ENCODE measurements at regions not wholly inside any gene's neighbourhood (a gene's known extent, or its start where the extent isn't known, plus 50 kb on each side); places are given as distances from the start of the nearest gene placed in this dataset.
"Not testable (repeated sequence)": the region's sequence is repeated elsewhere in the genome, so short reads cannot be mapped to it uniquely, and the experiment has no call there.

DNA sequence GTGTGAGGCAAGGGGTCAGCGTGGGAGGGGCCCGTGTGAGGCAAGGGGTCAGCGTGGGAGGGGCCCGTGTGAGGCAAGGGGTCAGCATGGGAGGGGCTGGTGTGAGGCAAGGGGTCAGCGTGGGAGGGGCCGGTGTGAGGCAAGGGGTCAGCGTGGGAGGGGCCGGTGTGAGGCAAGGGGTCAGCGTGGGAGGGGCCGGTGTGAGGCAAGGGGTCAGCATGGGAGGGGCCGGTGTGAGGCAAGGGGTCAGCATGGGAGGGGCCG lies 119.2 kb downstream of the SEPTIN14 start:
- not testable (repeated sequence) for DNase-seq (ENCODE audit: low read depth in 1 of 2, low spot score in 1 of 2); H3K27ac ChIP-seq (replicated peaks); H3K27me3 ChIP-seq (ENCODE audit: insufficient read depth, poor library complexity, severe bottlenecking); H3K4me3 ChIP-seq (replicated peaks; ENCODE audit: insufficient read depth, low read length)

- not testable (repeated sequence) for H3K27me3 ChIP-seq (ENCODE audit: insufficient read depth, poor library complexity, severe bottlenecking); H3K4me3 ChIP-seq (replicated peaks; ENCODE audit: insufficient read depth, low read length); H3K27ac ChIP-seq (replicated peaks); DNase-seq (ENCODE audit: low read depth in 1 of 2, low spot score in 1 of 2)
These were observed 119.7 kb downstream of the SEPTIN14 start for GRCh38 chr7:55742651-55743453.

DNA sequence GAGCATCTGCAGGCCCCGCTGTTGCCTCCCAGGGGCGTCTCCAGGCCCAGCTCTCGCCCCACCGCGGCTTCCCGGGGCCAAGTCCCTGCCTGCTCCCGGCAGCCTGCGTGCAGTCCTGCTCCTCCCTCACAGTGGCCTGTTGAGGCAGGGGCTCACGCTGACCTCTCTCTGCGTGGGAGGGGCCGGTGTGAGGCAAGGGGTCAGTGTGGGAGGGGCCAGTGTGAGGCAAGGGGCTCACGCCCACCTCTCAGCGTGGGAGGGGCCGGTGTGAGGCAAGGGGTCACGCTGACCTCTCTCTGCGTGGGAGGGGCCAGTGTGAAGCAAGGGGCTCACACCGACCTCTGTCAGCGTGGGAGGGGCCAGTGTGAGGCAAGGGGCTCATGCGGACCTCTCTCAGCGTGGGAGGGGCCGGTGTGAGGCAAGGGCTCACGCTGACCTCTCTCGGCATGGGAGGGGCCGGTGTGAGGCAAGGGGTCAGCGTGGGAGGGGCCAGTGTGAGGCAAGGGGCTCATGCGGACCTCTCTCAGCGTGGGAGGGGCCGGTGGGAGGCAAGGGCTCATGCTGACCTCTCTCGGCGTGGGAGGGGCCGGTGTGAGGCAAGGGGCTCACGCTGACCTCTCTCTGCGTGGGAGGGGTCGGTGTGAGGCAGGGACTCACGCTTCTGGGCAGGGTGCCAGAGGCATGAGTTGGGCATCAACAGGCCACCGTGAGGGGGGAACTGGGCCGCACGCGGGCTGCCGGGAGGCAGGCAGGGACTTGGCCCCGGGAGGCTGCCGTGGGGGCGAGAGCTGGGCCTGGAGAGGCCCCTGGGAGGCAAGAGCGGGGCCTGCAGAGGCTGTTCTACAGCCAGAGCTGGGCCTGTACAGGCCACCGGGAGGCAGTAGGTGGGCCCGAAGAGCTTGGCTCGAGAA lies 120.6 kb downstream of the SEPTIN14 start:
- not testable (repeated sequence) for DNase-seq (ENCODE audit: low read depth in 1 of 2, low spot score in 1 of 2); H3K27ac ChIP-seq (replicated peaks)

GRCh38 chr7:55740633-55741250 lies 121.8 kb downstream of the SEPTIN14 start:
- H3K27me3 ChIP-seq (ENCODE audit: insufficient read depth, poor library complexity, severe bottlenecking); DNase-seq (ENCODE audit: low read depth in 1 of 2, low spot score in 1 of 2); H3K4me3 ChIP-seq (replicated peaks; ENCODE audit: insufficient read depth, low read length); H3K27ac ChIP-seq (replicated peaks): not testable (repeated sequence)

More for the DNA sequence above, 120.6 kb downstream of the SEPTIN14 start:
- not testable (repeated sequence) for H3K27me3 ChIP-seq (ENCODE audit: insufficient read depth, poor library complexity, severe bottlenecking); H3K4me3 ChIP-seq (replicated peaks; ENCODE audit: insufficient read depth, low read length)

- not testable (repeated sequence) for DNase-seq (ENCODE audit: low read depth in 1 of 2, low spot score in 1 of 2); H3K27ac ChIP-seq (replicated peaks); H3K27me3 ChIP-seq (ENCODE audit: insufficient read depth, poor library complexity, severe bottlenecking); H3K4me3 ChIP-seq (replicated peaks; ENCODE audit: insufficient read depth, low read length)
These were observed 122.5 kb downstream of the SEPTIN14 start for GRCh38 chr7:55740053-55740452.

- not testable (repeated sequence) for H3K4me3 ChIP-seq (replicated peaks; ENCODE audit: insufficient read depth, low read length); H3K27me3 ChIP-seq (ENCODE audit: insufficient read depth, poor library complexity, severe bottlenecking); DNase-seq (ENCODE audit: low read depth in 1 of 2, low spot score in 1 of 2); H3K27ac ChIP-seq (replicated peaks)
These were observed 125.8 kb downstream of the SEPTIN14 start for GRCh38 chr7:55736641-55737221.

DNA sequence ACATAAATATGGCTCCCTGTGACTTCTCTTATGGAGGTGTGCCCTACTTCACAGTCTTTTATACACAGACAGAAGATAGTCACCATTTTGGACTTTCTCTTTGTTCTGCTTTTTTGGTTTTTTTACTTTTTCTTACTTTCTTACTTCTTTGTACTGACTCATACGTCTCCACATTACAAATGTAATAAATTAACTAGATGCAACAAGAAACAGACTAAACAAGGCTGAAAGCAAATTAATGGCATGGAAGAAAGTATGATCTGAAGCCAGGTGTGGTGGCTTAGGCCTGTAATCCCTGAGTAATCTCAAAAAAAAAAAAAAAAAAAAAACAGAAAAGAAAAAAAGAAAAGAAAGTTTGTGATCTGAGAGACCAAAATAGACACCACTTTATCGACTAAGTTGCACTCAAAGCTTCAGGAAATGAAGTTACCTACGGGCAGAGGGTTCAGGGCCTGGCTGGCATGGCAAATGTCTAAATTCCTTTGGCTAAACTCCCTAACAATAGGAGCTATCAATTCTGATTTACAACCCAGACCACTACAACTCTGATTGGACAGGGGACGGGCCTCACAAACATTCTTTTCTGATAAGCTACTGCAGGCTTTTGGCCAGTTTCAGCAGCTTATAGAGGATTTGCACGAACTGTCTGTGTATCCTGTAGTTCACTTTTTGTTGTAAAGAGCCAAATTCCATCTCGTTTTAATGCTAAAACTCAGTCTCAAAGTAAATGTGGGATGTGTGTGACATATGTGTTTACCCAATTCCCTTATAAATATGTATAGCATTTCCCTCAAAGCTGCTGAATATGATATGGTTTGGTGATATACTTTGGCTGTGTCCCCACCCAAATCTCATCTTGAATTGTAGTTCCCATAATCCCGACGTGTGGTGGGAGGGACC lies 129.1 kb downstream of the SEPTIN14 start:
- no peaks in the 10 kb centered on the region for H3K27me3 ChIP-seq (ENCODE audit: insufficient read depth, poor library complexity, severe bottlenecking)
- no peak for TF ChIP-seq SPI1 (IDR thresholded peaks at IDR 0.05; ENCODE audit: borderline replicate concordance, low read depth)
- no peak for TF ChIP-seq GABPA (IDR thresholded peaks at IDR 0.05; ENCODE audit: low read depth)
- TF ChIP-seq POLR2AphosphoS5 (IDR thresholded peaks at IDR 0.05; ENCODE audit: low read depth), result no peak
- TF ChIP-seq, protein P1, sequence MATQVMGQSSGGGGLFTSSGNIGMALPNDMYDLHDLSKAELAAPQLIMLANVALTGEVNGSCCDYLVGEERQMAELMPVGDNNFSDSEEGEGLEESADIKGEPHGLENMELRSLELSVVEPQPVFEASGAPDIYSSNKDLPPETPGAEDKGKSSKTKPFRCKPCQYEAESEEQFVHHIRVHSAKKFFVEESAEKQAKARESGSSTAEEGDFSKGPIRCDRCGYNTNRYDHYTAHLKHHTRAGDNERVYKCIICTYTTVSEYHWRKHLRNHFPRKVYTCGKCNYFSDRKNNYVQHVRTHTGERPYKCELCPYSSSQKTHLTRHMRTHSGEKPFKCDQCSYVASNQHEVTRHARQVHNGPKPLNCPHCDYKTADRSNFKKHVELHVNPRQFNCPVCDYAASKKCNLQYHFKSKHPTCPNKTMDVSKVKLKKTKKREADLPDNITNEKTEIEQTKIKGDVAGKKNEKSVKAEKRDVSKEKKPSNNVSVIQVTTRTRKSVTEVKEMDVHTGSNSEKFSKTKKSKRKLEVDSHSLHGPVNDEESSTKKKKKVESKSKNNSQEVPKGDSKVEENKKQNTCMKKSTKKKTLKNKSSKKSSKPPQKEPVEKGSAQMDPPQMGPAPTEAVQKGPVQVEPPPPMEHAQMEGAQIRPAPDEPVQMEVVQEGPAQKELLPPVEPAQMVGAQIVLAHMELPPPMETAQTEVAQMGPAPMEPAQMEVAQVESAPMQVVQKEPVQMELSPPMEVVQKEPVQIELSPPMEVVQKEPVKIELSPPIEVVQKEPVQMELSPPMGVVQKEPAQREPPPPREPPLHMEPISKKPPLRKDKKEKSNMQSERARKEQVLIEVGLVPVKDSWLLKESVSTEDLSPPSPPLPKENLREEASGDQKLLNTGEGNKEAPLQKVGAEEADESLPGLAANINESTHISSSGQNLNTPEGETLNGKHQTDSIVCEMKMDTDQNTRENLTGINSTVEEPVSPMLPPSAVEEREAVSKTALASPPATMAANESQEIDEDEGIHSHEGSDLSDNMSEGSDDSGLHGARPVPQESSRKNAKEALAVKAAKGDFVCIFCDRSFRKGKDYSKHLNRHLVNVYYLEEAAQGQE (IDR thresholded peaks at IDR 0.05; ENCODE audit: insufficient replicate concordance, low read depth), result no peak
- no peak overlapping the region for H3K27ac ChIP-seq (replicated peaks)
- no peak for DNase-seq (ENCODE audit: low read depth in 1 of 2, low spot score in 1 of 2)
- no peak overlapping the region for H3K4me3 ChIP-seq (replicated peaks; ENCODE audit: insufficient read depth, low read length)

All from HL-60 (cell line).